ENCODE measurements at regions not wholly inside any gene's neighbourhood (a gene's known extent, or its start where the extent isn't known, plus 50 kb on each side); places are given as distances from the start of the nearest gene placed in this dataset.

- DNase-seq (ENCODE audit: insufficient read length): no peak
- TF ChIP-seq POLR2A (IDR thresholded peaks at IDR 0.05; ENCODE audit: low read depth, low read length) (no peak), TAF1 (IDR thresholded peaks at IDR 0.05; ENCODE audit: borderline replicate concordance, low read depth, low read length) (no peak)
- FAIRE-seq: no peak
Measured at GRCh38 chr2:195505701-195506100, 151.3 kb upstream of the SLC39A10 start.

- DNase-seq (ENCODE audit: insufficient read length) (no peak), FAIRE-seq (no peak)
- TF ChIP-seq POLR2A (IDR thresholded peaks at IDR 0.05; ENCODE audit: low read depth, low read length): no peak
Measured at GRCh38 chr2:195503208-195503607, 153.8 kb upstream of the SLC39A10 start.

GRCh38 chr2:195501746-195502145, 155.3 kb upstream of the SLC39A10 start:
- DNase-seq (ENCODE audit: insufficient read length): no peak
- FAIRE-seq: no peak
- no peak for TF ChIP-seq POLR2A (IDR thresholded peaks at IDR 0.05; ENCODE audit: low read depth, low read length)
- TF ChIP-seq TAF1 (IDR thresholded peaks at IDR 0.05; ENCODE audit: borderline replicate concordance, low read depth, low read length): no peak
- no peak for TF ChIP-seq POLR2AphosphoS5 (IDR thresholded peaks at IDR 0.05; ENCODE audit: low read depth, low read length)

GRCh38 chr2:195500879-195501278, 156.1 kb upstream of the SLC39A10 start:
- FAIRE-seq: no peak
- TF ChIP-seq POLR2AphosphoS5 (IDR thresholded peaks at IDR 0.05; ENCODE audit: low read depth, low read length): no peak
- no peak for TF ChIP-seq POLR2A (IDR thresholded peaks at IDR 0.05; ENCODE audit: low read depth, low read length)
- TF ChIP-seq TAF1 (IDR thresholded peaks at IDR 0.05; ENCODE audit: borderline replicate concordance, low read depth, low read length): no peak
- DNase-seq (ENCODE audit: insufficient read length): no peak

GRCh38 chr2:195498839-195499490, 158.1 kb upstream of the SLC39A10 start:
- no peak for FAIRE-seq
- TF ChIP-seq TAF1 (IDR thresholded peaks at IDR 0.05; ENCODE audit: borderline replicate concordance, low read depth, low read length) (no peak), POLR2AphosphoS5 (IDR thresholded peaks at IDR 0.05; ENCODE audit: low read depth, low read length) (no peak), POLR2A (IDR thresholded peaks at IDR 0.05; ENCODE audit: low read depth, low read length) (no peak)
- DNase-seq (ENCODE audit: insufficient read length): no peak

- FAIRE-seq (no peak), DNase-seq (ENCODE audit: insufficient read length) (no peak)
- TF ChIP-seq POLR2A (IDR thresholded peaks at IDR 0.05; ENCODE audit: low read depth, low read length): no peak
- no peak for TF ChIP-seq POLR2AphosphoS5 (IDR thresholded peaks at IDR 0.05; ENCODE audit: low read depth, low read length)
- TF ChIP-seq TAF1 (IDR thresholded peaks at IDR 0.05; ENCODE audit: borderline replicate concordance, low read depth, low read length): no peak
Measured at GRCh38 chr2:195498176-195498575, 158.8 kb upstream of the SLC39A10 start.

GRCh38 chr2:195496991-195497390, 160.0 kb upstream of the SLC39A10 start:
- TF ChIP-seq POLR2AphosphoS5 (IDR thresholded peaks at IDR 0.05; ENCODE audit: low read depth, low read length) (no peak), TAF1 (IDR thresholded peaks at IDR 0.05; ENCODE audit: borderline replicate concordance, low read depth, low read length) (no peak), POLR2A (IDR thresholded peaks at IDR 0.05; ENCODE audit: low read depth, low read length) (no peak)
- DNase-seq (ENCODE audit: insufficient read length): no peak
- FAIRE-seq: peak; percentile 36

- TF ChIP-seq TAF1 (IDR thresholded peaks at IDR 0.05; ENCODE audit: borderline replicate concordance, low read depth, low read length): no peak
- TF ChIP-seq POLR2A (IDR thresholded peaks at IDR 0.05; ENCODE audit: low read depth, low read length): no peak
- no peak for TF ChIP-seq POLR2AphosphoS5 (IDR thresholded peaks at IDR 0.05; ENCODE audit: low read depth, low read length)
- DNase-seq (ENCODE audit: insufficient read length): no peak
- FAIRE-seq: no peak
Measured at GRCh38 chr2:195495966-195496365, 161.1 kb upstream of the SLC39A10 start.

GRCh38 chr2:195495351-195495750, 161.7 kb upstream of the SLC39A10 start:
- FAIRE-seq (no peak), DNase-seq (ENCODE audit: insufficient read length) (no peak)
- TF ChIP-seq POLR2AphosphoS5 (IDR thresholded peaks at IDR 0.05; ENCODE audit: low read depth, low read length): no peak
- TF ChIP-seq POLR2A (IDR thresholded peaks at IDR 0.05; ENCODE audit: low read depth, low read length): no peak
- TF ChIP-seq TAF1 (IDR thresholded peaks at IDR 0.05; ENCODE audit: borderline replicate concordance, low read depth, low read length): no peak

GRCh38 chr2:195494451-195494850, 162.6 kb upstream of the SLC39A10 start:
- DNase-seq (ENCODE audit: insufficient read length) (no peak), FAIRE-seq (no peak)
- TF ChIP-seq POLR2A (IDR thresholded peaks at IDR 0.05; ENCODE audit: low read depth, low read length) (no peak), TAF1 (IDR thresholded peaks at IDR 0.05; ENCODE audit: borderline replicate concordance, low read depth, low read length) (no peak), POLR2AphosphoS5 (IDR thresholded peaks at IDR 0.05; ENCODE audit: low read depth, low read length) (no peak)

GRCh38 chr2:195493416-195493815, 163.6 kb upstream of the SLC39A10 start:
- FAIRE-seq: no peak
- DNase-seq (ENCODE audit: insufficient read length): no peak
- TF ChIP-seq POLR2AphosphoS5 (IDR thresholded peaks at IDR 0.05; ENCODE audit: low read depth, low read length) (no peak), TAF1 (IDR thresholded peaks at IDR 0.05; ENCODE audit: borderline replicate concordance, low read depth, low read length) (no peak), POLR2A (IDR thresholded peaks at IDR 0.05; ENCODE audit: low read depth, low read length) (no peak)

- DNase-seq (ENCODE audit: insufficient read length) (no peak), FAIRE-seq (no peak)
- no peak for TF ChIP-seq TAF1 (IDR thresholded peaks at IDR 0.05; ENCODE audit: borderline replicate concordance, low read depth, low read length)
- no peak for TF ChIP-seq POLR2A (IDR thresholded peaks at IDR 0.05; ENCODE audit: low read depth, low read length)
Measured at GRCh38 chr2:195490319-195490718, 166.7 kb upstream of the SLC39A10 start.

- TF ChIP-seq POLR2A (IDR thresholded peaks at IDR 0.05; ENCODE audit: low read depth, low read length) (no peak), TAF1 (IDR thresholded peaks at IDR 0.05; ENCODE audit: borderline replicate concordance, low read depth, low read length) (no peak), POLR2AphosphoS5 (IDR thresholded peaks at IDR 0.05; ENCODE audit: low read depth, low read length) (no peak)
- FAIRE-seq (no peak), DNase-seq (ENCODE audit: insufficient read length) (no peak)
Measured at GRCh38 chr2:195489101-195489500, 167.9 kb upstream of the SLC39A10 start.

Data from GM12892 (cell line).